Gastroesophageal sphincter (tissue), 4 donors: ENCODE measurements at regions not wholly inside any gene's neighbourhood (a gene's known extent, or its start where the extent isn't known, plus 50 kb on each side); places are given as distances from the start of the nearest gene placed in this dataset.

ENCODE experiments used
- ATAC-seq: fragments of 150-250 bp; one replicate; pipeline ENCODE4 v1.9.1; 2016; ENCODE audit warnings: mild to moderate bottlenecking, moderate library complexity
- H3K27ac ChIP-seq, 4 donors: fragments of 200-600 bp; sonication (generic) in 3 of 4; 1 replicate in 3 of 4; 2 replicates in 1 of 4; pipeline ENCODE4 v1.5.1; 2016 to 2019
- H3K27me3 ChIP-seq: fragments of 200-600 bp; sonication (generic); one replicate; pipeline ENCODE4 v1.5.1; 2019
- H3K36me3 ChIP-seq, 2 donors: fragments of 200-600 bp; sonication (generic); one replicate each; pipeline ENCODE4 v1.5.1; 2019; ENCODE audit warnings: control low read depth in 1 of 2
- H3K4me1 ChIP-seq, 3 donors: fragments of 200-600 bp; sonication (generic); 1 replicate in 2 of 3; 2 replicates in 1 of 3; pipeline ENCODE4 v1.5.1; 2016 to 2019; ENCODE audit warnings: control low read depth in 2 of 3
- H3K4me3 ChIP-seq, 2 donors: fragments of 200-600 bp; sonication (generic); one replicate each; pipeline ENCODE4 v1.5.1; 2019; ENCODE audit warnings: mild to moderate bottlenecking in 1 of 2, moderate library complexity in 1 of 2
- H3K9me3 ChIP-seq, 3 donors: fragments of 200-600 bp; sonication (generic); one replicate each; pipeline ENCODE4 v1.5.1; 2017 to 2019; ENCODE audit warnings: control low read depth in 2 of 3
- EP300 ChIP-seq: sonication (generic); formaldehyde crosslinking; IDR thresholded peaks from one replicate; pipeline ENCODE4 v1.6.1; 2017; ENCODE audit warnings: antibody characterized with exemption, mild to moderate bottlenecking
- POLR2A ChIP-seq, 2 donors: fragments of 450-650 bp; IDR thresholded peaks; one replicate each; pipeline ENCODE4 v1.6.1; 2017; ENCODE audit warnings: antibody characterized with exemption in 2 of 2, mild to moderate bottlenecking in 2 of 2, moderate library complexity in 1 of 2
- POLR2AphosphoS5 ChIP-seq: sonication (generic); formaldehyde crosslinking; IDR thresholded peaks from one replicate; pipeline ENCODE4 v1.6.1; 2017; ENCODE audit warnings: antibody characterized with exemption
- WGBS, 2 donors: methylation state at CpG; one replicate each; pipeline ENCODE4 v1.1.5; 2018; ENCODE audit warnings: low coverage in 1 of 2; 5-methylcytosine and 5-hydroxymethylcytosine counted together
- TF ChIP-seq, protein P1 (sequence below), 4 experiments: fragments of 200-600 bp in 2 of 4; fragments of 450-650 bp in 2 of 4; sonication (generic) in 1 of 4; IDR thresholded peaks; one replicate each; pipeline ENCODE4 v1.5.1; 2017 to 2019; ENCODE audit warnings: antibody characterized with exemption in 4 of 4, mild to moderate bottlenecking in 2 of 4, moderate library complexity in 2 of 4

DNA sequence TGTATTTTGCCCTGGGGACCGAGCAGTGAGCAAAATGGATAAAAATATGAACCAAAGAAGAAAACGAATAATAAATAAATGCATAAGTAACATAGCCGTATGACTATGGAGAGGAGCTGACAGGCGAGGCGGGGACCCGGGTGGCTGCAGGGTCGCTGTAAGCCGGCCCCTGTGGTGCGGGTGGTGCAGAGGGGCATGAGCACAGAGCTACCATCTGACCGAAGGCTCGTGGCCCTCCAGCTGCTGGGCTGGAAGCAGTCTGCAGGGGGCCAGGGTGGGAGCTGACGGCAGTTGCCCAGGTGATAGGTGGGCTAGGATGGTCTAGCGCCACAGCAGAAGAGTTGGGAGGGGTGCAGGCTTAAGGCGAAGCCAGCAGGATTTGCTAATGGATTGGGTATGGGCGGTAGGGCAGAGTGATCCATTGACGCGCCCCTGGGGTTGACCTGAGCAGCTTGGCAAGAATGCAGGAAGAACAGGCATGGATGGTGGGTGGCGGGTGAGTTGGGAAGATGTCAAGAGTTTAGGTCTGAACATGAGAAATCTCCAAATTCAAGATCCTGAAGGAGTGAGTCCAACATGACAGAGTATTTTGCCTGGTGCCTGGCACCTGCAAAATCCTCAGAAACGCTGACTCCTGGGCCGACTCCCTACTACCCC lies 228.0 kb downstream of the FOXL1 start:
- Histone ChIP-seq H3K36me3 (no peaks in the 10 kb centered on the region), H3K27me3 (peaks cover 96% of the 10 kb centered on the region), H3K4me1 (no peaks in the 10 kb centered on the region), H3K4me3 (no peak overlapping the region), H3K27ac (no peak overlapping the region), H3K9me3 (peaks cover 0 to 10% (median 0%) of the 10 kb centered on the region in 3 donors)
- no peak for ATAC-seq
- TF ChIP-seq, protein P1, sequence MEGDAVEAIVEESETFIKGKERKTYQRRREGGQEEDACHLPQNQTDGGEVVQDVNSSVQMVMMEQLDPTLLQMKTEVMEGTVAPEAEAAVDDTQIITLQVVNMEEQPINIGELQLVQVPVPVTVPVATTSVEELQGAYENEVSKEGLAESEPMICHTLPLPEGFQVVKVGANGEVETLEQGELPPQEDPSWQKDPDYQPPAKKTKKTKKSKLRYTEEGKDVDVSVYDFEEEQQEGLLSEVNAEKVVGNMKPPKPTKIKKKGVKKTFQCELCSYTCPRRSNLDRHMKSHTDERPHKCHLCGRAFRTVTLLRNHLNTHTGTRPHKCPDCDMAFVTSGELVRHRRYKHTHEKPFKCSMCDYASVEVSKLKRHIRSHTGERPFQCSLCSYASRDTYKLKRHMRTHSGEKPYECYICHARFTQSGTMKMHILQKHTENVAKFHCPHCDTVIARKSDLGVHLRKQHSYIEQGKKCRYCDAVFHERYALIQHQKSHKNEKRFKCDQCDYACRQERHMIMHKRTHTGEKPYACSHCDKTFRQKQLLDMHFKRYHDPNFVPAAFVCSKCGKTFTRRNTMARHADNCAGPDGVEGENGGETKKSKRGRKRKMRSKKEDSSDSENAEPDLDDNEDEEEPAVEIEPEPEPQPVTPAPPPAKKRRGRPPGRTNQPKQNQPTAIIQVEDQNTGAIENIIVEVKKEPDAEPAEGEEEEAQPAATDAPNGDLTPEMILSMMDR (IDR thresholded peaks at IDR 0.05), result no peak
- TF ChIP-seq EP300 (no peak), POLR2A (IDR thresholded peaks at IDR 0.05) (no peak), POLR2AphosphoS5 (no peak)
- 68 to 71% methylated on average over 5 to 19 of the region's 20 CpGs for WGBS, 2 donors

DNA sequence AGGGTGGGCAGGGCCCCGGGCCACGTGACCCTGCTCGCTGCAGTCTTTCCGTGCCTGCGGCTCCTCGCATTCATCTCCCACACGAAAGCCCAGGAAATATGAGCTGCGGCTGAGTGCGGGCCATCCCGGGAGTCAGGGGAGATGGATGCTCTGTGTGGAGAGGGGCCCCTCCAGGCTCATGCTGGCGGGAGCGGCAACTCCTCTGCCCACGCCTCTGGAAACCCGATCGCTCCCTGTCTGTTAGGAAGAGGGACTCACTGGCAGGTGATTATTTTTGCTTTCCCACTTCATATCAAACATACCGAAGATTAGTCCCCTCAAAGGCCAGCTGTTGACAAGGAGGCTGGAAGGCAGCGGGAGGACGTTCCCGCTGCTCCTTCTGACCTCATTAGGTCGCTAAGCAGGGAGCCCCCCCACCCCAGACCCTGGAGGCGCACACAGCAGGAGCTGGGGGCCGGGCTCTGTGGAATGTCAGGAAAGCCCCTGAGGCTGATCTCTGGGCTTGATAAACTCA lies 228.5 kb downstream of the FOXL1 start:
- WGBS, 2 donors, result 15 to 22% methylated on average over 8 to 12 of the region's 22 CpGs

DNA sequence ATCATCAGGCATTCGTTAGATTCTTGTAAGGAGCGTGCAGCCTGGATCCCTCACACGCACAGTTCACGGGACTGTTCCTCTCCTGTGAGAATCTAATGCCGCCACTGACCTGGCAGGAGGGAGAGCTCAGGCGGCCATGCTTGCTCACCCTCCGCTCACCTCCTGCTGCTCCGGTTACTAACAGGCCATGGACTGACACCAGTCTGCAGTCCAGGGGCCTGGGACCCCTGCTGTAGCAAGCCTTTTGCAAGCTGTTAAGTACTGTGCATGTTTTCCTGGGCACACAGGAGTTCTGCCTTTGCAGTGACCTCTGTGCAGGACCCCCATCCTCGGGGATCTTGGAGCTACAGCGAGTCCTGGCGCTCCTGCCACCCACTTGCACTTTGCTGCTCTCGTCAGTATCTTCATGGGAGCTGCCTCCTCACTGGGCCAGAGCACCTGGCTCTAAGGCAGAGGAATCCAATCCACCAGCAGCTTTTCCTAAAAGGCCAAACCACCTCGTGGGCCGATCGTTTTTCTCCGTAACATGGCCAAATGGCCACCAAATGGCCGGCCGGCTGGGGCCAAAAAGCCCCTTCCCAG lies 230.6 kb downstream of the FOXL1 start:
- Histone ChIP-seq H3K4me3 (no peak overlapping the region), H3K4me1 (no peaks in the 10 kb centered on the region), H3K36me3 (no peaks in the 10 kb centered on the region), H3K27ac (no peak overlapping the region), H3K27me3 (peaks cover 78% of the 10 kb centered on the region), H3K9me3 (peaks cover 0 to 2% (median 0%) of the 10 kb centered on the region in 3 donors)
- 80% methylated on average over 4 of the region's 18 CpGs; no CpG with 5 or more reads in 1 of the 2 donors for WGBS, 2 donors
- no peak for ATAC-seq
- no peak for TF ChIP-seq EP300
- no peak for TF ChIP-seq POLR2AphosphoS5
- TF ChIP-seq, protein P1 (IDR thresholded peaks at IDR 0.05), result no peak
- no peak for TF ChIP-seq POLR2A (IDR thresholded peaks at IDR 0.05)

More for the DNA sequence above, 228.5 kb downstream of the FOXL1 start:
- peaks cover 91% of the 10 kb centered on the region for H3K27me3 ChIP-seq
- H3K27ac ChIP-seq, result no peak overlapping the region
- no peaks in the 10 kb centered on the region for H3K36me3 ChIP-seq
- TF ChIP-seq POLR2A (IDR thresholded peaks at IDR 0.05) (no peak), POLR2AphosphoS5 (no peak), EP300 (no peak)
- TF ChIP-seq, protein P1 (IDR thresholded peaks at IDR 0.05), result no peak
- peaks cover 0 to 10% (median 0%) of the 10 kb centered on the region in 3 donors for H3K9me3 ChIP-seq
- H3K4me3 ChIP-seq, result no peak overlapping the region
- ATAC-seq, result no peak
- no peaks in the 10 kb centered on the region for H3K4me1 ChIP-seq

- ATAC-seq, result no peak
- WGBS, 2 donors, result 40 to 58% methylated on average over 1 to 4 of the region's 8 CpGs
- Histone ChIP-seq H3K27me3 (peaks cover 72% of the 10 kb centered on the region), H3K36me3 (no peaks in the 10 kb centered on the region), H3K9me3 (no peaks in the 10 kb centered on the region), H3K27ac (no peak overlapping the region), H3K4me1 (no peaks in the 10 kb centered on the region), H3K4me3 (no peak overlapping the region)
- TF ChIP-seq, protein P1 (IDR thresholded peaks at IDR 0.05), result no peak
- TF ChIP-seq EP300 (no peak), POLR2A (IDR thresholded peaks at IDR 0.05) (no peak), POLR2AphosphoS5 (no peak)
Measured at GRCh38 chr16:86809458-86809955, 231.2 kb downstream of the FOXL1 start.

DNA sequence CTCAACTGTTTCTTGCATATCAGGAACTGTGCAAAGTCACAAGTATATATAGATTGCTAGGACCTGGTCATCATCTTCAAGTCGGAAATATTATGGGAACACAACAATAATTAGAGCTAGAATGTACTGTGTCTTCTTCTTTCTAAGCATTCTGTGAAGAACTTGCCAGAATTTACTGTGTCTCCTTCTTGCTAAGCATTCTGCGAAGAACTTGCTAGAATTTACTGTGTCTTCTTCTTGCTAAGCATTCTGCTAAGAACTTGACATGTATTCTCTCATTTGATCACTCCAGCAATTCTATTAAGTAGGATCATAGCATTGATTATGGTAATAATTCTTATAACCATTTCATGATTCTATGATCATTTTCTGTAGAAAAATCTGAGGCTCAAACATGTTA lies 231.7 kb downstream of the FOXL1 start:
- Histone ChIP-seq H3K4me1 (no peaks in the 10 kb centered on the region), H3K9me3 (no peaks in the 10 kb centered on the region), H3K27me3 (peaks cover 68% of the 10 kb centered on the region), H3K36me3 (no peaks in the 10 kb centered on the region), H3K27ac (no peak overlapping the region), H3K4me3 (no peak overlapping the region)
- TF ChIP-seq, protein P1 (IDR thresholded peaks at IDR 0.05), result no peak
- no peak for TF ChIP-seq EP300
- no peak for TF ChIP-seq POLR2A (IDR thresholded peaks at IDR 0.05)
- TF ChIP-seq POLR2AphosphoS5, result no peak
- no peak for ATAC-seq
- WGBS, 2 donors, result 94 to 100% methylated on average over 2 of the region's 2 CpGs
